ENCODE measurements at regions not wholly inside any gene's neighbourhood (a gene's known extent, or its start where the extent isn't known, plus 50 kb on each side); places are given as distances from the start of the nearest gene placed in this dataset.

GRCh38 chr10:63675171-63675570, 154.0 kb downstream of the REEP3 start:
- TF ChIP-seq CTCF (IDR thresholded peaks at IDR 0.05) = no peak
- no peak for TF ChIP-seq POLR2A (IDR thresholded peaks at IDR 0.05)

All from body of pancreas (tissue), 4 donors.